HUES6 (cell line): ENCODE measurements at regions not wholly inside any gene's neighbourhood (a gene's known extent, or its start where the extent isn't known, plus 50 kb on each side); places are given as distances from the start of the nearest gene placed in this dataset.

Source experiments
- H3K27ac ChIP-seq: 2 replicates; pipeline ENCODE4 v1.7.0; 2013; ENCODE audit warnings: low read depth, mild to moderate bottlenecking, low read length, inconsistent platforms
- H3K27me3 ChIP-seq: 2 replicates; pipeline ENCODE4 v1.6.1; 2013; ENCODE audit warnings: low read length; ENCODE audit not compliant: control insufficient read depth, insufficient read depth
- H3K36me3 ChIP-seq: 2 replicates; pipeline ENCODE4 v1.6.1; 2013; ENCODE audit warnings: low read length; ENCODE audit not compliant: control insufficient read depth, insufficient read depth
- H3K4me1 ChIP-seq: 2 replicates; pipeline ENCODE4 v1.6.1; 2013; ENCODE audit warnings: low read length; ENCODE audit not compliant: control insufficient read depth, insufficient read depth
- H3K4me3 ChIP-seq: 2 replicates; pipeline ENCODE4 v1.5.1; 2013; ENCODE audit warnings: low read depth, low read length
- H3K9ac ChIP-seq: one replicate; pipeline ENCODE4 v1.6.1; 2013; ENCODE audit warnings: mild to moderate bottlenecking, low read length
- H3K9me3 ChIP-seq: 2 replicates; pipeline ENCODE4 v1.6.1; 2013; ENCODE audit warnings: low read depth, low read length; ENCODE audit not compliant: control insufficient read depth, insufficient read depth

- H3K36me3 ChIP-seq = no peaks in the 10 kb centered on the region
- H3K27ac ChIP-seq = no peak overlapping the region
- H3K9me3 ChIP-seq = no peaks in the 10 kb centered on the region
- peak overlapping the region; percentile 75 for H3K9ac ChIP-seq
- H3K27me3 ChIP-seq = peaks cover 61% of the 10 kb centered on the region
- H3K4me3 ChIP-seq = peak overlapping the region; percentile 61
- H3K4me1 ChIP-seq = peaks cover 9% of the 10 kb centered on the region
These were observed 366.3 kb upstream of the ESRRG start for GRCh38 chr1:217089361-217090014.

GRCh38 chr1:217088521-217089284 is 365.5 kb upstream of the ESRRG start:
- Histone ChIP-seq H3K9ac (no peak overlapping the region), H3K36me3 (no peaks in the 10 kb centered on the region), H3K4me3 (peak overlapping the region; percentile 61), H3K27ac (no peak overlapping the region), H3K27me3 (peaks cover 61% of the 10 kb centered on the region), H3K9me3 (no peaks in the 10 kb centered on the region), H3K4me1 (peaks cover 9% of the 10 kb centered on the region)

- no peaks in the 10 kb centered on the region for H3K9me3 ChIP-seq
- H3K4me1 ChIP-seq = peaks cover 9% of the 10 kb centered on the region
- H3K27me3 ChIP-seq = peaks cover 61% of the 10 kb centered on the region
- no peak overlapping the region for H3K4me3 ChIP-seq
- H3K9ac ChIP-seq = no peak overlapping the region
- H3K27ac ChIP-seq = no peak overlapping the region
- no peaks in the 10 kb centered on the region for H3K36me3 ChIP-seq
These were observed 364.8 kb upstream of the ESRRG start for GRCh38 chr1:217088011-217088410.

- H3K4me3 ChIP-seq = no peak overlapping the region
- peaks cover 5% of the 10 kb centered on the region; the same call in 1 of the 2 replicates for H3K4me1 ChIP-seq
- no peak overlapping the region for H3K9ac ChIP-seq
- no peaks in the 10 kb centered on the region for H3K27me3 ChIP-seq
- no peak overlapping the region for H3K27ac ChIP-seq
- no peaks in the 10 kb centered on the region for H3K9me3 ChIP-seq
- no peaks in the 10 kb centered on the region for H3K36me3 ChIP-seq
These were observed 356.4 kb upstream of the ESRRG start for GRCh38 chr1:217079584-217079983.

- Histone ChIP-seq H3K9ac (no peak overlapping the region), H3K27me3 (no peaks in the 10 kb centered on the region), H3K36me3 (no peaks in the 10 kb centered on the region), H3K27ac (no peak overlapping the region), H3K9me3 (no peaks in the 10 kb centered on the region), H3K4me3 (no peak overlapping the region), H3K4me1 (peaks cover 5% of the 10 kb centered on the region; the same call in 1 of the 2 replicates)
These were observed 355.7 kb upstream of the ESRRG start for GRCh38 chr1:217078959-217079358.

- Histone ChIP-seq H3K4me1 (peaks cover 5% of the 10 kb centered on the region; the same call in 1 of the 2 replicates), H3K9me3 (no peaks in the 10 kb centered on the region), H3K27ac (no peak overlapping the region), H3K9ac (no peak overlapping the region), H3K36me3 (no peaks in the 10 kb centered on the region), H3K27me3 (no peaks in the 10 kb centered on the region), H3K4me3 (no peak overlapping the region)
These were observed 355.0 kb upstream of the ESRRG start for GRCh38 chr1:217078078-217078690.

- no peaks in the 10 kb centered on the region for H3K9me3 ChIP-seq
- no peak overlapping the region for H3K4me3 ChIP-seq
- H3K9ac ChIP-seq = no peak overlapping the region
- H3K4me1 ChIP-seq = peaks cover 5% of the 10 kb centered on the region; the same call in 1 of the 2 replicates
- no peak overlapping the region for H3K27ac ChIP-seq
- H3K27me3 ChIP-seq = no peaks in the 10 kb centered on the region
- no peaks in the 10 kb centered on the region for H3K36me3 ChIP-seq
These were observed 354.2 kb upstream of the ESRRG start for GRCh38 chr1:217077426-217077825.

- no peaks in the 10 kb centered on the region for H3K36me3 ChIP-seq
- H3K4me3 ChIP-seq = no peak overlapping the region
- no peaks in the 10 kb centered on the region for H3K9me3 ChIP-seq
- H3K4me1 ChIP-seq = peaks cover 5% of the 10 kb centered on the region; the same call in 1 of the 2 replicates
- H3K27me3 ChIP-seq = no peaks in the 10 kb centered on the region
- H3K27ac ChIP-seq = no peak overlapping the region
- H3K9ac ChIP-seq = no peak overlapping the region
These were observed 353.7 kb upstream of the ESRRG start for GRCh38 chr1:217076902-217077301.

GRCh38 chr1:217072926-217073325 is 349.7 kb upstream of the ESRRG start:
- Histone ChIP-seq H3K4me1 (peaks cover 2% of the 10 kb centered on the region; the same call in 1 of the 2 replicates), H3K9me3 (no peaks in the 10 kb centered on the region), H3K27me3 (no peaks in the 10 kb centered on the region), H3K9ac (no peak overlapping the region), H3K36me3 (no peaks in the 10 kb centered on the region), H3K27ac (no peak overlapping the region), H3K4me3 (no peak overlapping the region)

- Histone ChIP-seq H3K27ac (no peak overlapping the region), H3K27me3 (no peaks in the 10 kb centered on the region), H3K4me1 (no peaks in the 10 kb centered on the region), H3K9me3 (no peaks in the 10 kb centered on the region), H3K4me3 (no peak overlapping the region), H3K9ac (no peak overlapping the region), H3K36me3 (no peaks in the 10 kb centered on the region)
These were observed 344.4 kb upstream of the ESRRG start for GRCh38 chr1:217067642-217068041.

- Histone ChIP-seq H3K9me3 (no peaks in the 10 kb centered on the region), H3K4me3 (no peak overlapping the region), H3K9ac (no peak overlapping the region), H3K27ac (no peak overlapping the region), H3K4me1 (no peaks in the 10 kb centered on the region), H3K36me3 (no peaks in the 10 kb centered on the region), H3K27me3 (no peaks in the 10 kb centered on the region)
These were observed 343.6 kb upstream of the ESRRG start for GRCh38 chr1:217066794-217067193.
